GM19351 (cell line): ENCODE measurements at regions not wholly inside any gene's neighbourhood (a gene's known extent, or its start where the extent isn't known, plus 50 kb on each side); places are given as distances from the start of the nearest gene placed in this dataset.
"Not testable (repeated sequence)": the region's sequence is repeated elsewhere in the genome, so short reads cannot be mapped to it uniquely, and the experiment has no call there.

Source experiments
- ATAC-seq: cut with Tn5 transposase; IDR thresholded peaks from one replicate; pipeline ENCODE4 v1.9.1; 2021; ENCODE audit warnings: mild to moderate bottlenecking, moderate library complexity; ENCODE audit not compliant: unreplicated experiment

DNA sequence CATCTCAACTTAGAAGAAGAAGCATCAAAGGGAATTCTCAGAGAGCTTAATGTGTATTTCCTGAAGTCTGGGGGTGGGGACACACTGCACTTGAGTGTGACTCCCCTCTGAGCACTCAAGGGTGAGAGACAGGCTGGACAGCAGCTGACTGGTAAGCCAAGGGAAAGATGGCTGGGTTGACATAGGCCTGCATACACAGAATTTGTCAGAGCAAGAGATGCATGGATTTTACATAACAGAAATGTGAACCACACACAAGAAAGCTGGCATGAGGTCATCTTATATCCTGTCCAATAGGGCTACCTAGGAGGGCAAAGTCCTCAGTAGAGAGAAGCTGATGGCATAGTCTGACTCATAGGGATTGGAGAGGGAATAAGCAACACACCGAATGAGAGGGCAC lies 114.3 kb upstream of the EPB41L4A start:
- ATAC-seq: peak; percentile 41

DNA sequence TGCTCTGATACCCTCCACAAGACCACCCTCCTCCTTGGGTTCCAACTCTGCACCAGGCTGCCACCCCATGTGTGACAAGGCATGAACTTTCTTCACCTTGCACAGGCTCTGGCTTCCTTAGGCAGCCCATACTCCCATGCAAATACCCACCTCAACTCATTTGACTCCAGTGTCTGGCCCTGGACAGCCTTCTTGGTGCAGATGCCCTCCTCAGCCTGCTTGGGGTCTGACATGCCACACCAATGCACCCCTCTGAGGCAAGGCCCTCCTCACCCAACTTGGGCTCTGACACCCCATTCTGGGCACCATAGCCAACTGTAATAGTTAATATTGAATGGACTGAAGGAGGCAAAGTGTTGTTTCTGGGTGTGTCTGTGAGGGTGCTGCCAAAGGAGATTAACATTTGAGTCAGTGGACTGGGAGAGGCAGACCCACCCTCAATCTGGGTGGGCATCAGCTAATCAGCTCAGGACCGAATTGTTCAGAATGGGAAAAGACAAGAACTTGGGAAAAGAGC lies 115.0 kb upstream of the EPB41L4A start:
- ATAC-seq: no peak

DNA sequence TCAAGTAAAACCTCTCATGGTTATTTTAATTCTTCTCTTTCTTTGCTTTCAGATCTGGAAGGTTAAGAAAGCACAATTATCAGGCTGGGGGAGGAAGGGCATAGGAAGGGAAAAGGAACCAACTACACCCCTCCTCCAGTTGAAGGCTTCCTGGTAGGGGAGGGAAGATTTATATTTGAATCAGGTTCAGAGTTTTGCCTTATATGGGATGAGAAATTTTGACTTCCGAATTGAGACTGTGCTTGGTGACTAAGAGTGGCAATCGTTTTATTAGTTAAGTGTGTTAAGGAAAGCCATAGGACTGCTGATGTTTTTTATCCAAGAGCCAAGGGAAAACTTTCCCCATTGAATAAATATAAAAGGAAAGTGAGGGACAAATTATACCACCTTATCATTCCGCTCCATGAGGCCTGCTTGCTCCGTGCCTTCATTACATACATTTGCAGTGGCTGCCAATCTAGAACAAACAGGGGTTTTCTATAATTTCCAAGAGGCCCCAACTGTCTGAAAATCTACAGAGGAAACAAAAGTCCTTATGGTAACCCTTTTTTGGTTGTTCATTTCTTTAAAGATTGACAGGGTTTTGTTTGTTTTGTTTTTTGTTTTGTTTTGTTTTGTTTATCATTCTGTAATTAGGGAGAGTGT lies 115.7 kb upstream of the EPB41L4A start:
- no peak for ATAC-seq

DNA sequence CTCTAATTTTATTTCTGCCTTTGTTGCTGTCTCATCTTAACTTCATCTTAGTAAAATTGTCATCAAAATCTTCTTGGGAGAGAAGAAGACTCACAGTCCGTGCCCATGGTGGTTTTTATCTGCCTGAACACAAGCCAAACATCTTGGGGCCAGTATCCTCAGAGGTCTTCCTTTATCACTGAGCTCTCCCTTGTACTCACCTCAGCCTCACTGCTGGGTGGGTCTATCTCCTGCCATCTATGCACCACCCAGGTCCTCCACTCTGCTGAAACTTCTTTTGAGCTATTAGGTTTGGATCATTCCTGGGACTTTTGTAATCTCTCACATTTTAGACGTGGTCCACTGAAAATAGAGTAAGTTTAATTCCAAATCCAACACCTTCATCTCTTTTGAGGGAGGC lies 116.3 kb upstream of the EPB41L4A start:
- ATAC-seq: no peak

DNA sequence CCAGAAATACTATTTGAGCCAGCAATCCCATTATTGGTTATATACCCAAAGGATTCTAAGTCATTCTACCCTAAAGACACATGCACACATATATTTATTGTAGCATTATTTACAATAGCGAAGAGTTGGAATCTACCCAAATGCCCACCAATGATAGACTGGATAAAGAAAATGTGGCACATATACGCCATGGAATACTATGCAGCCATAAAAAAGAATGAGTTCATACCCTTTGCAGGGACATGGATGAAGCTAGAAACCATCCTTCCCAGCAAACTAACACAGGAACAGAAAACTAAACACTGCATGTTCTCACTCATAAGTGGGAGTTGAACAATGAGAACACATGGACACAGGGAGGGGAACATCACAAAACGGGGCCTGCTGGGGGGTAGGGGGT lies 125.5 kb upstream of the EPB41L4A start:
- not testable (repeated sequence) for ATAC-seq

DNA sequence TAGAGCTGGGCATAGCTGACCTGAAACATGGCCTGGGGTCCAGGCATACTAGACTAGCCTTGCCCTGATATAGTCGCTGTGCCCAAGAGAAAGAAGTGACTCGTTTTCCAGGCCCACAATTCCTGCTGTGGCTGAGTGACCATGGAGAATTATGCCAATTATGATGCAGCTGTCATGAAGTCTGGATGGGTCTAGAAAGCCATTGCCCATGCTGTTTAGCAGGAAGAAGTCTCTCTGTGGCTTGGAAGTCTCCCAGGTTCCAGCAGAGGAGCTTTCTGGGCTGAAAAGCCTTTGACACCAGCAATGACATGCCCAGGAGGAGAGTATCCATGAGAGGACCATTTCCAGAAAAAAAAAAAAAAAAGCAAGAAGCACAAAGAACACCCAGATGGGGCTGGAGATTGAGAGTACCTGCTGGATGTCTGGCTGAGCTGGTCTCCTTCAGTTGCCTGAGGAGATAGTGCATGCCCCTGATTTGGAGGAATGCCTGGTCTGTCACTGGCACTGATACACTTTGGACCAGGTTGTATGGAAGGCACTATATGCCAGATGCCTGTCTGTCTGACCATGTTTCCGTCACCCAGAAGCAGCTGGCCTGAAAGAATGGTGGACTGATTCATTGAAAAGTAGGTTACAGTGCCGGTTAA lies 128.0 kb upstream of the EPB41L4A start:
- ATAC-seq: no peak

DNA sequence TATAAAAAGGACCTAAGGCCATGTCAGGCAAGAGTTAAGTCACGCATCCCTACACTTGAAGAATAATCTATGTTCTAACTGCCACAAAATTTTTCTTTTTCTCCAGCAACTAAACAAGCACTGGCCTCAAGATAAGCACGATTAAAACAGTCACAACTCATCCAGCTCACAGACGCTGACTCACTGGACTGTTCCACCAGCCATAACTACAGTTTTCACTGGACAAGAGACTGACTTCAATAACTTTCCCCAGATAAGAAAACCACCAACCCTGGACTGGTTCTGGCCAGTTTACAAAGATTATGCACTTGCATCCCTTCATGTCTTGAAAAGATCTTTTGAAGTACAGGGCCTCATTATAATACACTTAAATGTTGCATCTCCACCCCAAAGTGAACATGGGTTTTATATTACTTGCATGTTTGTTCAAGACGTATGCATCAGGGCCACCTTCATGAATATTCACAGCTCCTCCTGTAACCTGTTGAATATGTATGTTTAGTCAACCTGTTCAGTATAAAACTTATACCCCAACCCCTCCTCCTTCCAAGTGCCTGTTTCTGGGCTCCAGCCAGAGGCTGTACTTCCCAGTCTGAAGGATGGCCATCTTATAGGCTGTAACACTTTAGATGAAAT lies 129.3 kb upstream of the EPB41L4A start:
- no peak for ATAC-seq

DNA sequence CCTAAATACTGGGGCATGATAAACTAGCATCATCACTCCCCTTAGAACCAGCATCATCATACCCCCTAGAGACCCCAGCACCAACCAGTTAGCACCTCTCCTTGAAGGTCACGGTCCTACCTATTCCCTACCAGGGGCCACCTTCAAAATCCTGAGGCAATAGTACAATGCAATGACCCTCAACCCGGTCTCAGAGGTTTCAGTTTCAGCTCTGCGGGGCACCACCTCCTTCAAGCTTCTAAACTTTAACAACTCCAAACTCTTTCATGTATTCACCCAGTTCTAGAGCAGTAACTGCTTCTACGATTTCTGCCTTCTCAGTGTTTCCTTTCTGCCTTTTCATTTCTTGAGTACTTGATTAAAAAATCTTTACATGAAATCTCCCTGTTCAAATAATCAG lies 130.1 kb upstream of the EPB41L4A start:
- peak; percentile 71 for ATAC-seq

DNA sequence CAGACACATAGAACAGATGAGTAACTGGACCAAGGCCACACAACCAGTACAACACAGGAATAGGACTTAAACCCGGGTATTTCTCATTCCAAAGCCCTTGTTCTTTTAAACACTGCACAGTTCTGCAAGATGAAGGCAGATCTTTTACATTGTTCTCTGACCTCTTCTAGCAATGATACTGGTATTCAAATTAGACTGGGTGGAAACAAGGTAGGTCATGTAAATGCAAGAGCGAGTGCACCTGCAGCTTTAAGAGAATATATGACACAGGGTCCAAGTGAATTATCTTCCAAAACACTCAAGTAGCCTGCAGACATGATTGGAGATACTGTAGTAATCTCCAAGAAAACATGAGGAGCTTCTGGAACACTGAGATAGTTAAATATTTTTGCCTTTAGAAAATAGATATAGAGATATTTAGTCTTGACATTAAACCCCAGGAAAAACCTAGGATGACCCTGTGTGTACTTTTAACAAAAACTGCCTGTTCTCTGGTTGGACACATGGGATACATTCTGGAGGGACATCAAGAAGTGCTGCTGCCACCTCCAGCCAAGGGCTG lies 130.6 kb upstream of the EPB41L4A start:
- peak; percentile 49 for ATAC-seq

DNA sequence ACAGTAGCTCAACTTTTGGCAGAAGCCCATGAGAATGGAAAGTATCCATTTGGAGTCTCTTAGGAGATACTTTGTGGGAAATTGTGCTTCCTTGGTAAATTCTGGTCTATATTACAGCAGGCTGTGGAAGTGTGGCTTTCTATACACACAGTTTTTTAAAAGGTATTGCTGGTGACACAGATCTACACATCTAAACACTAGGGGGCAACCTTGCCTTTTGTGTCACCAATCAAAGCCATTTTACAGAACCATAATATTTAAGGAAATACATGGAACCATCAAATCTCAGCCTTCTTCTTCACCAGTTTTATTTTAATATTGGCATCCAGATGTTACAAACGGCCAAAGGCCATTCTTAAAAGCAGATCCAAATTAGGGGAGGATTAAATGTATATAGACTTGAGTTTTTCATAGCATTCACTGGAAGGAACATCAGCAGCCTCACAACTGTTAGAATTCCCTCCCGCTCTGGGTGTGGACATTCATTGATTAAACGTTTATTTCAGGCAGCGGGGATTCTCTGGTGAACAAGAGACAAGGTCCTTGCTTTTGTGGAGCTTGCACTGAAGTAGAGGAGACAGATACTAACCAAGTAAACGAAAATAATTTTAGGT lies 132.4 kb upstream of the EPB41L4A start:
- ATAC-seq: peak; percentile 50

DNA sequence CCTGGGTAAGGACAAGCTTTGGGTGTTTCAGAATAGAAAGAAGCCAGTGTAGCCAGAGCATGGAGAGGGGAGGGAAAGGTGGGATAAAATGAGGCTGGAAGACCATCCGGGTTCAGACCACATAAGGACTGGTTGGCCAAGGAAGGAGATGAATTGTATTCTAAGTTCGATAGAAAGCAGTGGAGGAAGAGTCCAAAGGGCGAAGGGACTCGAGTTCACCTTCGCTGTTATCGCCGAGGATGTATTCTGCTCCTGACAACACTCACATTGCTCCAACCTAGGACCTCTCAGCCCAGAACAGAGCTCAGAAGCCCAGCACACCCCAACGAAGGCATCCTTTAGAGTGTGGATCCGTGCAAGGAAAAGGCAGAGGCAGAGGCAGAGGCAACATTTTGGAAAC lies 133.1 kb upstream of the EPB41L4A start:
- ATAC-seq: no peak

DNA sequence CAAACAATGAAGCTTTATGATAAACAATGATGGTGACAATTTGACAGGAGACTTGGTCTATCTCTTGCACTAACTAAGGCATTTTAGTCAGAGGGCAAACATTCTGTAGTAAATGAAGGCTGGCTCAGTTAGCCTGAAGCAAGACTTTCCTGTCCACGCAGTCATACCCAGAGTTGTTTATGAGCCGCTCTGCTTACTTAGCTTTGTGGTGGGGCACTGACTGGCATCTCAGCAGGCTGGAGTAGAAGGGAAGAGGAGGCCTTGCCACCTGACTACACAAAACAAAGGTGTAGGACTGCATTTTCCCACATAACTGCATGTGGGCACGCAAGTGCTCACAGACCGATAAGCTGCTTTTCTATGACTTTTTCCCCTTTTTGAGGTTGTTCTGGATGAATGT lies 133.7 kb upstream of the EPB41L4A start:
- no peak for ATAC-seq

DNA sequence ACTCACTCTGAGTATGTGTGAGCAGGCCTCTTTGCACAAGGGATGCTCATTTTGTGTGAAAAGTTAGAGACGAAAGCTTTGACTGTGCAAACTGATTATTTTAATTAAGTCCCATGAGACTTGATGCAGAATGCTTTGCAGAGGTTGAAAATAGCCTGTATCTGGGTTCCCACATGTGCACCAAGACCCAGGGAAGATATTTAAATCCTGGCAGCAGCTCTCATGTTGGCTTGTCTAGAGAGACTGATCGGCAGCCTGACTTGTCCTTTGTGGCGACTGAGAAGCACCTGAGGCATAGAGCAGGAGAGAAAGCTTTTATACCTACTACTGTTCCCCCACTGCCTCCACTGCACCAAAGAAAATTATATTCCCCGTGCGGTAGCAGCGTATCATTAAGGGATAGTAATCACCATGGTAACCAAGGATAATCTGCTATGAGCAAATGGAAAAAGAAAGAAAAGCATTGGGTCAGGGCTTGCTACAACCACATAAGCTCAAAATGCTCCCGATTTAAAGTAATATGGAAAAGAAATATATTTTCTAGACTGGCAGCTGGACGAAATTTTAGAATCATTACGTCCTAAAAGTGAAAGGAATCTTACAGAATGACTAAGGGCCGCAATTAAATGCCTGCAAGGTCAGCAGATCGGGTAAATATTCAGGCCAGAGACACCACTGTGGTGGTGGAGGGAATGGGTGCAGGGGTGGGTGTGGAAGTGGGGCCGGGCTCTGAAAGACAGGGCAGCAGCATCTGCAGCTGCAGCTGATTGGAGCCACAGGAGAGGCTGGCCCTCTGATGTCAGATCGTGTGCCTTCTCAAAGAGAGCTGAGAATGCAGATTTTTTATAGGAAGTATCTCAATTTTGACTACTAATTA lies 135.3 kb upstream of the EPB41L4A start:
- no peak for ATAC-seq

DNA sequence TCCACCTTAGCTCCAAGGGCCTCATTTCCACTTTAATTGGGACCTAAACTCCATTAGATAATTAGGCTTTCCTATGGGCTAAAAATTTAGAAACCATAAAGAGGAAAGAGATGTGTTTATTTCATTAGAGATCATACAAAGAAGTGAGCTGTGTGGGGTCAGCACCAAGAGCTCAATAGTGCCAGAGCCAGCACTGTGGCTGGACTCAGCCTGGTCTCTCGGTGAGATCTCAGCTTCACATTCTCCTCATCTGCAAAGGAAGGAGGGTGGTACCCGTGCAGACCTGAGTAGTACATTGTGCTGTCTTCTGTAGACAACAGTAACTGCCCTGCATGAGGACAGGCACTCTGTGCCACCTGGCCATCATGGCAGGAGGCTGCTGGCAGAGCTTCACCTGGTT lies 136.1 kb upstream of the EPB41L4A start:
- ATAC-seq: no peak

DNA sequence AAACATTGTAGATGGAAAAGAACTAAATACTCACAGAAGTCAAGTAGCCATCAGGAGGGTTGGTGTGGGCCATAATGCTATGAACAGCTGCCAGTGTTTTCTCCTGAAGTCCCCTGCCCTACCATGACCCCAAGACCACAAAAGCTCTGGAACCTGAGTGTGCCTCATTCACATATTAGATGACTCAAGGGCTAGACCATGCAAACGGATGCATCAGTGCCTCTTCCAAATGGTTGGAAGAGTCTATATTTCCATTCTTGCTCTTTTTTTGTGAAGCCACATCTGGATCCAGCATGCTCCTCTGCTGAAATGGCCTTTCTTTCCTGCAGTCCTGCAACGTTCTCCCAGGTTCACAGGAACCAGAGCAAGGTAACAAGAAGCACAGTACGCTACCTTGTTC lies 136.6 kb upstream of the EPB41L4A start:
- ATAC-seq: no peak

DNA sequence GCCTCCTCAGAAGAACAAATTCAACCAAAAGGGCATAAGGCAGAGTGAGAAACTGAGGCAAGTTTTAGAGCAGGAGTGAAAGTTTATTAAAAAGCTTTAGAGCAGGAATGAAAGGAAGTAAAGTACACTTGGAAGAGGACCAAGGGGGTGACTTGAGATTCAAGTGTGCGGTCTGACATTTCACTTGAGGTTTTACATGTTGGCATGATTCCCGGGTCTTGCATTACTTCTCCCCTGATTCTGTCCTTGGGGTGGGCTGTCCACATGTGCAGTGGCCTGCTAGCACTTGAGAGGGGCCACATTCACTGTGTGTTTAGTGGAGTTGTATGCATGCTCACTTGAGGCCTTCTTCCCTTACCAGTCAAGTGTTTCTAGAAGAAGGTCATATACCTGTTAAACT lies 140.4 kb upstream of the EPB41L4A start:
- not testable (repeated sequence) for ATAC-seq

DNA sequence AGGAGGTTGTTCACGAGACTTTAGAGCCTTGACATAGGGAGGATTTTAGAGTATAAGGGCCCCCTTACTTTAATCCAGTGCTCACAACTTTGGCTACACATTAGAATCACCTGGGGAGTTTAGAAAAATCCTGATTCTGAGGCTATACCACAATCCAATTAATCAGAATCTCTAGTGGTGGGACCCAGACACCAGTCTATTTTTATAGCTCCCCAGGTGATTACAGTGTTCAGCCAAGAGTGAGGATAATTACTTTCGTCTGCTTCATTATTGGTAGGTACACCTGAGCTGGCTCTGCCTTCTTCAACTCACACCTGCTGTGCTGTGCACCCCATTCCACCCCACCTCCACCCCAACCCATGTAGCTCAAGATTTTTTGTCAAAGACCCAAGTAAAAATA lies 141.3 kb upstream of the EPB41L4A start:
- ATAC-seq: no peak

DNA sequence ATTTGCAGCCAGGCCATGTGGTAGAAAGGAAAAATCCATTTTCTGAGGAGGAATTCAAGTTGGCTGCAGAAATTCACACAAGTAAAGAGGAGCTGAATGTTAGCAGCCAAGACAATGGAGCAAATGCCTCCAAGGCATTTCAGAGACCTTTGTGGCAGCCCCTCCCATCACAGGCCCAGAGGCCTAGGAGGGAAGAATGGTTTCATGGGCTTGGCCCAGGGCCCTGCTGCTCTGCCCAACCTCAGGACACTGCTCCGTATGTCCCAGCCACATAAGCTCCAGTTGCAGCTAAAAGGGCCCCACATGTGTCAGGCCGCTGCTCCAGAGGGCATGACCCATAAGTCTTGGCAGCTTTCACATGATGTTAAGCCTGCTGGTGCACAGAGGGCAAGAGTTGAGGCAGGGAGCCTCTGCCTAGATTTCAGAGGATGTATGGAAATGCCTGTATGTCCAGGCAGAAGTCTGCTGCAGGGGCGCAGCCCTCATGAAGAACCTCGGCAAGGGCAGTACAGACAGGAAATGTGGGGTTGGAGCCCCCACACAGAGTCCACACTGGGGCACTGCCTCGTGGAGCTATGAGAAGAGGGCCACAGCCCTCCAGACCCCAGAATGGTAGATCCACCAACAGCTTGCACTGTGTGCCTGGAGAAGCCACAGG lies 144.2 kb upstream of the EPB41L4A start:
- ATAC-seq: no peak

DNA sequence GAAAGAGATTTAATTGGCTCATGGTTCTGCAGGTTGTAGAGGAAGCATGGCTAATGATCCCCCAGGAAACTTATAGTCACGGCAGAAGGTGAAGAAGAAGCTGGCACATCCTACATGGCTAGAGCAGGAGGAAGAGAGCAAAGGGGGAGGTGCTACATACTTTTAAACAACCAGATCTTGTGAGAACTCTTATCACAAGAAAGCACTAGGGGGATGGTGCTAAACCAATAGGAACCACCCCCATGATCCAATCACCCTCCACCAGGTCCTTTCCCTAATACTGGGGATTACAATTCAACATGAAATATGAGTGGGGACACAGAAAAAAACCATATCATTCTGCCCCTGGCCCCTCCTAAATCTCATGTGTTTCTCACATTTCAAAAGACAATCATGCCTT lies 147.2 kb upstream of the EPB41L4A start:
- no peak for ATAC-seq

DNA sequence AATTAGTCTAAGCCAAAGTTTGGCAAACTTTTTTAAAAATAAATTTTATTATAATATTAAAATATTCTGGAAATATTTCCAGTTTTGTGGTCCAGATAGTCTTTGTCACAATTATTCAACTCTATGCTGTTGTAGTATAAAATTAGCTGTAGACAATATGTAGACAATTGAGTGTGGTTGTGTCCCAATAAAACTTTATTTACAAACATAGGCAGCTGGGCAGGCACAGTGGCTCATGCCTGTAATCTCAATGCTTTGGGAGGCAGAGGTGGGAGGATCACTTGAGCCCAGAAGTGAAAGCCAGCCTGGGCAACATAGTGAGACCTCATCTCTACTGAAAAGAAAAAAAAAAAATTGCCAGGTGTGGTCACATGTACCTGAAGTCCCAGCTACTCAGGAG lies 150.5 kb upstream of the EPB41L4A start:
- no peak for ATAC-seq
